ENCODE measurements at regions not wholly inside any gene's neighbourhood (a gene's known extent, or its start where the extent isn't known, plus 50 kb on each side); places are given as distances from the start of the nearest gene placed in this dataset.
"Not testable (repeated sequence)": the region's sequence is repeated elsewhere in the genome, so short reads cannot be mapped to it uniquely, and the experiment has no call there.

DNA sequence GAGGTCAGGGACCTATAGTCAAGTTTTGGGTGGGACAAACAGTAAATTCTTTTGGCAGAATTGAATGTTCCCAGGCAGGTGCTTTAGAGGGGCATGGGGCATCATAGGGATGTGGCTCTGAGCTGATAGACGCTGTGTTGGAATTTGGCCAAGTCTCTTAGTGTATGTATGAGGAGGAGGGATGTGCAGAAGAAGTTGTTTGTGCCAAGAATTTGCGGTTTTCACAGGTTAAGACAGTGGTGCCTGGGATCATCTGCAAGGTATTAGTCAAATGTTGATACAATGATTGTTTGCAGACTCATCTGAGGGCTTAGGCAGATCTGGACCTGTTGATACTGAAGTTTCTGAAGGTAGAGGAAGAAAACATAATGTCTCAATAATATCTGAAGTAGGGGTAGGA is 519.4 kb downstream of the SPATA31A6 start:
- not testable (repeated sequence) for TF ChIP-seq EZH2 (IDR thresholded peaks at IDR 0.05; ENCODE audit: borderline replicate concordance, low read depth, low read length, severe bottlenecking)
- TF ChIP-seq, protein P1, sequence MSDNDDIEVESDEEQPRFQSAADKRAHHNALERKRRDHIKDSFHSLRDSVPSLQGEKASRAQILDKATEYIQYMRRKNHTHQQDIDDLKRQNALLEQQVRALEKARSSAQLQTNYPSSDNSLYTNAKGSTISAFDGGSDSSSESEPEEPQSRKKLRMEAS (IDR thresholded peaks at IDR 0.05; ENCODE audit: insufficient read depth, insufficient read length), result not testable (repeated sequence)
- TF ChIP-seq, protein P2, sequence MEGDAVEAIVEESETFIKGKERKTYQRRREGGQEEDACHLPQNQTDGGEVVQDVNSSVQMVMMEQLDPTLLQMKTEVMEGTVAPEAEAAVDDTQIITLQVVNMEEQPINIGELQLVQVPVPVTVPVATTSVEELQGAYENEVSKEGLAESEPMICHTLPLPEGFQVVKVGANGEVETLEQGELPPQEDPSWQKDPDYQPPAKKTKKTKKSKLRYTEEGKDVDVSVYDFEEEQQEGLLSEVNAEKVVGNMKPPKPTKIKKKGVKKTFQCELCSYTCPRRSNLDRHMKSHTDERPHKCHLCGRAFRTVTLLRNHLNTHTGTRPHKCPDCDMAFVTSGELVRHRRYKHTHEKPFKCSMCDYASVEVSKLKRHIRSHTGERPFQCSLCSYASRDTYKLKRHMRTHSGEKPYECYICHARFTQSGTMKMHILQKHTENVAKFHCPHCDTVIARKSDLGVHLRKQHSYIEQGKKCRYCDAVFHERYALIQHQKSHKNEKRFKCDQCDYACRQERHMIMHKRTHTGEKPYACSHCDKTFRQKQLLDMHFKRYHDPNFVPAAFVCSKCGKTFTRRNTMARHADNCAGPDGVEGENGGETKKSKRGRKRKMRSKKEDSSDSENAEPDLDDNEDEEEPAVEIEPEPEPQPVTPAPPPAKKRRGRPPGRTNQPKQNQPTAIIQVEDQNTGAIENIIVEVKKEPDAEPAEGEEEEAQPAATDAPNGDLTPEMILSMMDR (IDR thresholded peaks at IDR 0.05; ENCODE audit: extremely low read depth in 1 of 2, insufficient read depth in 1 of 2, low read depth in 1 of 2, low read length in 2 of 2), result not testable (repeated sequence)
